ENCODE measurements at regions not wholly inside any gene's neighbourhood (a gene's known extent, or its start where the extent isn't known, plus 50 kb on each side); places are given as distances from the start of the nearest gene placed in this dataset.

DNA sequence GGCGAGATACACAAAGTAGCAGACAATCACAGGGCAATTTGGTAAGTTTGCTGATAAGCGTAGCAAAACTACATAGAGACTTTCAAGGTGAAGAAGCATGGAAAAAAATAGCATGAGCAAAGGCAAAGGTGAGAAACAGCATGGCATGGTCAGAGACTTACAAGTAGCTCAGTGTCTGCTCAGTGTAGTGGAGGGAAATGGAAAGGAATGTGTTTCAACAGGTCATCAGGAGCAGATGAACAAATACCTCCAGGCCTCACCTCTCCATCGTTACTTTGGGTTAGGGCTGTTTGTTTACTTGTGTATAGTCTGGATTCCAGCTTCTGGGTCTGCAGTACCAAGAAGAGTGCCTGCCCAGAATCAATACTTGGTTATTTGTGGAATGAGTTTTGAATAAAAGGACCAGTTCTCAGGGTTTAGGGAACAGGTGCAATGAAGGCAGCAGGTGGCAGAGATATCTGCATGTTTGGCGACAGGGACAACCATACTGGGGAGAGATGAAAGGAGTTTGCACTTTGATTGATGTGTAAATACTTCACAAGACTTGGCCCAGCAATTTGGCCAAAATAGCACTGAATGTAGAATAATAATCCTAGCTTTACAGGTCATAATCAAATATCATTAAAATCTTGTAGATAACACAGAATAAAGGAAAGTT, 97.0 kb upstream of the FGGY start:
- no TSS peak for BruUV-seq (replicated peaks)
- in situ Hi-C loops (cut with HindIII; ENCODE audit: low pct_unique_long_range_greater_than_20kb, low sequenced_read_pairs) = no loop called here
- ChIA-PET POLR2A (no interaction called here), CTCF (no interaction called here)
- intact Hi-C loops (cut with micrococcal nuclease; ENCODE audit: unreplicated experiment) = no loop called here
- no peak for DNase-seq (ENCODE audit: low read depth, low spot score)
- Histone ChIP-seq H3K27me3 (ENCODE audit: control insufficient read depth, insufficient read depth, low read length) (no peaks in the 10 kb centered on the region), H3K27ac (ENCODE audit: low read length) (no peak overlapping the region), H3K4me3 (ENCODE audit: low read depth in 2 of 2, low read length in 2 of 2) (no peak overlapping the region), H3K4me1 (ENCODE audit: control insufficient read depth, insufficient read depth, low read length) (no peaks in the 10 kb centered on the region), H3K36me3 (ENCODE audit: control insufficient read depth, insufficient read depth, low read length) (no peaks in the 10 kb centered on the region), H3K9me3 (ENCODE audit: control insufficient read depth, insufficient read depth, low read depth, low read length) (no peaks in the 10 kb centered on the region)
- no peak for ATAC-seq
- TF ChIP-seq, protein P1, sequence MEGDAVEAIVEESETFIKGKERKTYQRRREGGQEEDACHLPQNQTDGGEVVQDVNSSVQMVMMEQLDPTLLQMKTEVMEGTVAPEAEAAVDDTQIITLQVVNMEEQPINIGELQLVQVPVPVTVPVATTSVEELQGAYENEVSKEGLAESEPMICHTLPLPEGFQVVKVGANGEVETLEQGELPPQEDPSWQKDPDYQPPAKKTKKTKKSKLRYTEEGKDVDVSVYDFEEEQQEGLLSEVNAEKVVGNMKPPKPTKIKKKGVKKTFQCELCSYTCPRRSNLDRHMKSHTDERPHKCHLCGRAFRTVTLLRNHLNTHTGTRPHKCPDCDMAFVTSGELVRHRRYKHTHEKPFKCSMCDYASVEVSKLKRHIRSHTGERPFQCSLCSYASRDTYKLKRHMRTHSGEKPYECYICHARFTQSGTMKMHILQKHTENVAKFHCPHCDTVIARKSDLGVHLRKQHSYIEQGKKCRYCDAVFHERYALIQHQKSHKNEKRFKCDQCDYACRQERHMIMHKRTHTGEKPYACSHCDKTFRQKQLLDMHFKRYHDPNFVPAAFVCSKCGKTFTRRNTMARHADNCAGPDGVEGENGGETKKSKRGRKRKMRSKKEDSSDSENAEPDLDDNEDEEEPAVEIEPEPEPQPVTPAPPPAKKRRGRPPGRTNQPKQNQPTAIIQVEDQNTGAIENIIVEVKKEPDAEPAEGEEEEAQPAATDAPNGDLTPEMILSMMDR (IDR thresholded peaks at IDR 0.05) = no peak
- no peak for TF ChIP-seq POLR2AphosphoS5 (IDR thresholded peaks at IDR 0.05; ENCODE audit: low read depth, low read length)
- TF ChIP-seq, protein P2, sequence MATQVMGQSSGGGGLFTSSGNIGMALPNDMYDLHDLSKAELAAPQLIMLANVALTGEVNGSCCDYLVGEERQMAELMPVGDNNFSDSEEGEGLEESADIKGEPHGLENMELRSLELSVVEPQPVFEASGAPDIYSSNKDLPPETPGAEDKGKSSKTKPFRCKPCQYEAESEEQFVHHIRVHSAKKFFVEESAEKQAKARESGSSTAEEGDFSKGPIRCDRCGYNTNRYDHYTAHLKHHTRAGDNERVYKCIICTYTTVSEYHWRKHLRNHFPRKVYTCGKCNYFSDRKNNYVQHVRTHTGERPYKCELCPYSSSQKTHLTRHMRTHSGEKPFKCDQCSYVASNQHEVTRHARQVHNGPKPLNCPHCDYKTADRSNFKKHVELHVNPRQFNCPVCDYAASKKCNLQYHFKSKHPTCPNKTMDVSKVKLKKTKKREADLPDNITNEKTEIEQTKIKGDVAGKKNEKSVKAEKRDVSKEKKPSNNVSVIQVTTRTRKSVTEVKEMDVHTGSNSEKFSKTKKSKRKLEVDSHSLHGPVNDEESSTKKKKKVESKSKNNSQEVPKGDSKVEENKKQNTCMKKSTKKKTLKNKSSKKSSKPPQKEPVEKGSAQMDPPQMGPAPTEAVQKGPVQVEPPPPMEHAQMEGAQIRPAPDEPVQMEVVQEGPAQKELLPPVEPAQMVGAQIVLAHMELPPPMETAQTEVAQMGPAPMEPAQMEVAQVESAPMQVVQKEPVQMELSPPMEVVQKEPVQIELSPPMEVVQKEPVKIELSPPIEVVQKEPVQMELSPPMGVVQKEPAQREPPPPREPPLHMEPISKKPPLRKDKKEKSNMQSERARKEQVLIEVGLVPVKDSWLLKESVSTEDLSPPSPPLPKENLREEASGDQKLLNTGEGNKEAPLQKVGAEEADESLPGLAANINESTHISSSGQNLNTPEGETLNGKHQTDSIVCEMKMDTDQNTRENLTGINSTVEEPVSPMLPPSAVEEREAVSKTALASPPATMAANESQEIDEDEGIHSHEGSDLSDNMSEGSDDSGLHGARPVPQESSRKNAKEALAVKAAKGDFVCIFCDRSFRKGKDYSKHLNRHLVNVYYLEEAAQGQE (IDR thresholded peaks at IDR 0.05; ENCODE audit: insufficient read depth in 1 of 2, low read depth in 2 of 2, low read length in 1 of 2) = no peak
- no peak for TF ChIP-seq SIN3A (IDR thresholded peaks at IDR 0.05; ENCODE audit: borderline replicate concordance, insufficient read depth, low read depth, low read length)
- TF ChIP-seq TCF7L2 (IDR thresholded peaks at IDR 0.05; ENCODE audit: low read depth, low read length) = no peak

GRCh38 chr1:59201341-59201740, 95.6 kb upstream of the FGGY start:
- Histone ChIP-seq H3K4me1 (ENCODE audit: control insufficient read depth, insufficient read depth, low read length) (no peaks in the 10 kb centered on the region), H3K27me3 (ENCODE audit: control insufficient read depth, insufficient read depth, low read length) (no peaks in the 10 kb centered on the region), H3K9me3 (ENCODE audit: control insufficient read depth, insufficient read depth, low read depth, low read length) (no peaks in the 10 kb centered on the region), H3K36me3 (ENCODE audit: control insufficient read depth, insufficient read depth, low read length) (no peaks in the 10 kb centered on the region), H3K27ac (ENCODE audit: low read length) (no peak overlapping the region), H3K4me3 (ENCODE audit: low read depth in 2 of 2, low read length in 2 of 2) (no peak overlapping the region)
- in situ Hi-C loops (cut with HindIII; ENCODE audit: low pct_unique_long_range_greater_than_20kb, low sequenced_read_pairs) (no loop called here), intact Hi-C loops (cut with micrococcal nuclease; ENCODE audit: unreplicated experiment) (no loop called here)
- DNase-seq (ENCODE audit: low read depth, low spot score) (no peak), ATAC-seq (no peak)
- BruUV-seq (replicated peaks) = no TSS peak
- TF ChIP-seq, protein P1 (IDR thresholded peaks at IDR 0.05) = no peak
- TF ChIP-seq POLR2AphosphoS5 (IDR thresholded peaks at IDR 0.05; ENCODE audit: low read depth, low read length) (no peak), TCF7L2 (IDR thresholded peaks at IDR 0.05; ENCODE audit: low read depth, low read length) (no peak)
- CTCF ChIA-PET = no interaction called here
- POLR2A ChIA-PET = no interaction called here
